ENCODE measurements at regions not wholly inside any gene's neighbourhood (a gene's known extent, or its start where the extent isn't known, plus 50 kb on each side); places are given as distances from the start of the nearest gene placed in this dataset.

DNA sequence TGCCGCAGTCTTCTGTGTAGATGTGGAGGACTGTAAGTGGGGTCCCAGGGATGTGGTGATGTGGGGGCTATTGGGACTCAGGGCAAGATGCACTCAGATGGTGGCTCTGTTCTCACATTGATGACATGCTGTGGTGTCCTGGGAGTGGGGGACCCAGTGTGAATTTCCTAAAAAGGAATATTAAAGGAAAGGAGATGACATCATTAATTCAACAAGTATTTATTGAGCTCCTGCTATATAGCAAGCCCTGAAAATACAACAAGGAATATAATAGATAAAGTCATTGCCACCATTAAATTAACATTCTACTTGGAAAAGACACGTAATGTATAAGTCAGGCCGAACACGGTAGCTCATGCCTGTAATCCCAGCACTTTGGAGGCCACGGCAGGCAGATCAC, 61.9 kb upstream of the MNX1 start:
- Histone ChIP-seq H3K4me1 (ENCODE audit: control insufficient read depth in 1 of 2, insufficient read depth in 2 of 2, low read length in 2 of 2) (no peaks in the 10 kb centered on the region), H2AFZ (ENCODE audit: low read depth, low read length, poor library complexity, severe bottlenecking) (no peak overlapping the region), H3K9me2 (ENCODE audit: insufficient read depth) (no peaks in the 10 kb centered on the region), H3K79me2 (ENCODE audit: insufficient read depth, low read length) (no peaks in the 10 kb centered on the region), H3K27me3 (ENCODE audit: insufficient read depth, low read length) (no peaks in the 10 kb centered on the region), H3K27ac (ENCODE audit: low read depth, low read length) (no peak overlapping the region), H4K20me1 (ENCODE audit: insufficient read depth) (no peaks in the 10 kb centered on the region), H3K36me3 (ENCODE audit: control insufficient read depth in 1 of 2, insufficient read depth in 2 of 2, low read length in 2 of 2) (no peaks in the 10 kb centered on the region), H3K9ac (ENCODE audit: low read length) (no peak overlapping the region), H3K4me2 (ENCODE audit: low read length) (no peak overlapping the region), H3K4me3 (replicated peaks in 1 of 2; ENCODE audit: low read depth in 1 of 2, low read length in 2 of 2) (no peak overlapping the region), H3K9me3 (ENCODE audit: control insufficient read depth in 1 of 2, insufficient read depth in 1 of 2, low read depth in 1 of 2, low read length in 2 of 2) (no peaks in the 10 kb centered on the region)
- ATAC-seq (no peak), DNase-seq (ENCODE audit: low read depth, low spot score) (no peak)
- BruUV-seq (replicated peaks): no TSS peak
- CTCF ChIA-PET: no interaction called here
- RAD21 ChIA-PET (ENCODE audit: low non-redundant PET in 1 of 2, low total read pairs in 2 of 2, uncharacterized antibody in 2 of 2, unreplicated experiment in 2 of 2): no interaction called here
- TF ChIP-seq EZH2 (IDR thresholded peaks at IDR 0.05) (no peak), SRF (IDR thresholded peaks at IDR 0.05; ENCODE audit: low read depth) (no peak), YY1 (IDR thresholded peaks at IDR 0.05; ENCODE audit: extremely low read depth, insufficient replicate concordance, low read depth, low read length) (no peak), POLR2A (IDR thresholded peaks at IDR 0.05; ENCODE audit: borderline replicate concordance, extremely low read depth, insufficient read depth, insufficient read length) (no peak), CEBPB (IDR thresholded peaks at IDR 0.05; ENCODE audit: low read depth) (no peak), ELF1 (IDR thresholded peaks at IDR 0.05; ENCODE audit: borderline replicate concordance, low read depth) (no peak), ZNF274 (IDR thresholded peaks at IDR 0.05; ENCODE audit: low read depth, low read length) (no peak)
- intact Hi-C loops (cut with micrococcal nuclease): no loop called here
- POLR2A ChIA-PET: no interaction called here

DNA sequence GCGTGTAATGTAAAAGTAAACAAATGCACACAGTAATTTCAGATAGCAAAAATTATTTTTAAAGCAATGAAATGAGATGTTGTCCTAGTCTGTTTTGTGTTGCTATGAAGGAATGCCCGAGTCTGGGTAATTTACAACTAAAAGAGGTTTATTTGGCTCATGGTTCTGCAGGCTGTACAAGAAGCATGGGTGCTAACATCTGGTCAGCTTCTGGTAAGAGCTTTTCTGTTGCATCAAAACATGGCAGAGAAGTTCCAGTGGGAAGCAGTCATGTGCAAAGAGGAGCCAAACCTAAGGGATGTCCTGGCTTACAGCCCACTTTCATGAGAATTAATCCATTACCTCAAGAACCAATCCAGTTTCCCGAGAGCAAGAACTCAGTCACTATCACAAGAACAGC, 62.9 kb upstream of the MNX1 start:
- POLR2A ChIA-PET: no interaction called here
- Histone ChIP-seq H3K9me2 (ENCODE audit: insufficient read depth) (no peaks in the 10 kb centered on the region), H3K4me2 (ENCODE audit: low read length) (no peak overlapping the region), H3K27ac (ENCODE audit: low read depth, low read length) (no peak overlapping the region), H3K9me3 (ENCODE audit: control insufficient read depth in 1 of 2, insufficient read depth in 1 of 2, low read depth in 1 of 2, low read length in 2 of 2) (no peaks in the 10 kb centered on the region), H3K79me2 (ENCODE audit: insufficient read depth, low read length) (no peaks in the 10 kb centered on the region), H3K4me1 (ENCODE audit: control insufficient read depth in 1 of 2, insufficient read depth in 2 of 2, low read length in 2 of 2) (no peaks in the 10 kb centered on the region), H3K9ac (ENCODE audit: low read length) (no peak overlapping the region), H4K20me1 (ENCODE audit: insufficient read depth) (no peaks in the 10 kb centered on the region), H3K4me3 (replicated peaks in 1 of 2; ENCODE audit: low read depth in 1 of 2, low read length in 2 of 2) (no peak overlapping the region), H3K27me3 (ENCODE audit: insufficient read depth, low read length) (no peaks in the 10 kb centered on the region), H3K36me3 (ENCODE audit: control insufficient read depth in 1 of 2, insufficient read depth in 2 of 2, low read length in 2 of 2) (no peaks in the 10 kb centered on the region), H2AFZ (ENCODE audit: low read depth, low read length, poor library complexity, severe bottlenecking) (no peak overlapping the region)
- no TSS peak for BruUV-seq (replicated peaks)
- RAD21 ChIA-PET (ENCODE audit: low non-redundant PET in 1 of 2, low total read pairs in 2 of 2, uncharacterized antibody in 2 of 2, unreplicated experiment in 2 of 2): no interaction called here
- no peak for ATAC-seq
- intact Hi-C loops (cut with micrococcal nuclease): no loop called here
- no peak for DNase-seq (ENCODE audit: low read depth, low spot score)
- CTCF ChIA-PET: no interaction called here
- TF ChIP-seq POLR2A (IDR thresholded peaks at IDR 0.05; ENCODE audit: borderline replicate concordance, extremely low read depth, insufficient read depth, insufficient read length): no peak
- TF ChIP-seq, protein P1, sequence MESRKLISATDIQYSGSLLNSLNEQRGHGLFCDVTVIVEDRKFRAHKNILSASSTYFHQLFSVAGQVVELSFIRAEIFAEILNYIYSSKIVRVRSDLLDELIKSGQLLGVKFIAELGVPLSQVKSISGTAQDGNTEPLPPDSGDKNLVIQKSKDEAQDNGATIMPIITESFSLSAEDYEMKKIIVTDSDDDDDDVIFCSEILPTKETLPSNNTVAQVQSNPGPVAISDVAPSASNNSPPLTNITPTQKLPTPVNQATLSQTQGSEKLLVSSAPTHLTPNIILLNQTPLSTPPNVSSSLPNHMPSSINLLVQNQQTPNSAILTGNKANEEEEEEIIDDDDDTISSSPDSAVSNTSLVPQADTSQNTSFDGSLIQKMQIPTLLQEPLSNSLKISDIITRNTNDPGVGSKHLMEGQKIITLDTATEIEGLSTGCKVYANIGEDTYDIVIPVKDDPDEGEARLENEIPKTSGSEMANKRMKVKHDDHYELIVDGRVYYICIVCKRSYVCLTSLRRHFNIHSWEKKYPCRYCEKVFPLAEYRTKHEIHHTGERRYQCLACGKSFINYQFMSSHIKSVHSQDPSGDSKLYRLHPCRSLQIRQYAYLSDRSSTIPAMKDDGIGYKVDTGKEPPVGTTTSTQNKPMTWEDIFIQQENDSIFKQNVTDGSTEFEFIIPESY (IDR thresholded peaks at IDR 0.05; ENCODE audit: extremely low read depth, insufficient replicate concordance, low read length): no peak
- no peak for TF ChIP-seq JUND (IDR thresholded peaks at IDR 0.05)
- TF ChIP-seq, protein P2, sequence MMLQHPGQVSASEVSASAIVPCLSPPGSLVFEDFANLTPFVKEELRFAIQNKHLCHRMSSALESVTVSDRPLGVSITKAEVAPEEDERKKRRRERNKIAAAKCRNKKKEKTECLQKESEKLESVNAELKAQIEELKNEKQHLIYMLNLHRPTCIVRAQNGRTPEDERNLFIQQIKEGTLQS (IDR thresholded peaks at IDR 0.05): no peak
- TF ChIP-seq SRF (IDR thresholded peaks at IDR 0.05; ENCODE audit: low read depth): no peak
- no peak for TF ChIP-seq ZFX (IDR thresholded peaks at IDR 0.05)
- no peak for TF ChIP-seq TCF7L2 (IDR thresholded peaks at IDR 0.05; ENCODE audit: borderline replicate concordance, extremely low read depth, insufficient read depth, insufficient read length)
- TF ChIP-seq SIN3A (IDR thresholded peaks at IDR 0.05; ENCODE audit: low read depth): no peak
- no peak for TF ChIP-seq RAD21 (IDR thresholded peaks at IDR 0.05; ENCODE audit: low read depth)
- TF ChIP-seq EGR1 (IDR thresholded peaks at IDR 0.05; ENCODE audit: low read depth): no peak
- TF ChIP-seq, protein P3, sequence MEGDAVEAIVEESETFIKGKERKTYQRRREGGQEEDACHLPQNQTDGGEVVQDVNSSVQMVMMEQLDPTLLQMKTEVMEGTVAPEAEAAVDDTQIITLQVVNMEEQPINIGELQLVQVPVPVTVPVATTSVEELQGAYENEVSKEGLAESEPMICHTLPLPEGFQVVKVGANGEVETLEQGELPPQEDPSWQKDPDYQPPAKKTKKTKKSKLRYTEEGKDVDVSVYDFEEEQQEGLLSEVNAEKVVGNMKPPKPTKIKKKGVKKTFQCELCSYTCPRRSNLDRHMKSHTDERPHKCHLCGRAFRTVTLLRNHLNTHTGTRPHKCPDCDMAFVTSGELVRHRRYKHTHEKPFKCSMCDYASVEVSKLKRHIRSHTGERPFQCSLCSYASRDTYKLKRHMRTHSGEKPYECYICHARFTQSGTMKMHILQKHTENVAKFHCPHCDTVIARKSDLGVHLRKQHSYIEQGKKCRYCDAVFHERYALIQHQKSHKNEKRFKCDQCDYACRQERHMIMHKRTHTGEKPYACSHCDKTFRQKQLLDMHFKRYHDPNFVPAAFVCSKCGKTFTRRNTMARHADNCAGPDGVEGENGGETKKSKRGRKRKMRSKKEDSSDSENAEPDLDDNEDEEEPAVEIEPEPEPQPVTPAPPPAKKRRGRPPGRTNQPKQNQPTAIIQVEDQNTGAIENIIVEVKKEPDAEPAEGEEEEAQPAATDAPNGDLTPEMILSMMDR (IDR thresholded peaks at IDR 0.05 in 2 of 3, conservative IDR thresholded peaks at IDR 0.05 in 1 of 3; ENCODE audit: borderline replicate concordance in 1 of 3, insufficient read depth in 1 of 3, low read depth in 2 of 3, low read length in 2 of 3): no peak
- TF ChIP-seq ZNF274 (IDR thresholded peaks at IDR 0.05; ENCODE audit: low read depth, low read length): no peak

All from HCT116 (cell line).